ENCODE measurements at regions not wholly inside any gene's neighbourhood (a gene's known extent, or its start where the extent isn't known, plus 50 kb on each side); places are given as distances from the start of the nearest gene placed in this dataset.
A peak's percentile ranks its signal among the peaks of the same experiment; 100 is the strongest.
"Not testable (repeated sequence)": the region's sequence is repeated elsewhere in the genome, so short reads cannot be mapped to it uniquely, and the experiment has no call there.

GRCh38 chr16:29124162-29124561 lies 139.3 kb downstream of the LAT start:
- not testable (repeated sequence) for DNase-seq

GRCh38 chr16:29120680-29121079 lies 135.8 kb downstream of the LAT start:
- DNase-seq = not testable (repeated sequence)

- DNase-seq = peak; percentile 30 to 47
These were observed 133.6 kb downstream of the LAT start for GRCh38 chr16:29118301-29118957.

- no peak for DNase-seq
These were observed 132.8 kb downstream of the LAT start for GRCh38 chr16:29117631-29118030.

- no peak for DNase-seq
These were observed 132.1 kb downstream of the LAT start for GRCh38 chr16:29116980-29117379.

GRCh38 chr16:29116207-29116606 lies 131.4 kb downstream of the LAT start:
- not testable (repeated sequence) for DNase-seq

- peak; percentile 61 to 82 for DNase-seq
These were observed 130.9 kb downstream of the LAT start for GRCh38 chr16:29115802-29116141.

GRCh38 chr16:29114989-29115801 lies 130.3 kb downstream of the LAT start:
- DNase-seq = peak; percentile 63 to 67

- no peak for DNase-seq
These were observed 129.7 kb downstream of the LAT start for GRCh38 chr16:29114574-29114973.

- DNase-seq = not testable (repeated sequence)
These were observed 128.6 kb downstream of the LAT start for GRCh38 chr16:29113446-29113845.

GRCh38 chr16:29112755-29113347 lies 128.0 kb downstream of the LAT start:
- DNase-seq = no peak

- not testable (repeated sequence) for DNase-seq
These were observed 127.2 kb downstream of the LAT start for GRCh38 chr16:29111901-29112680.

GRCh38 chr16:29111421-29111820 lies 126.6 kb downstream of the LAT start:
- DNase-seq = no peak

- peak; percentile 71 to 76 for DNase-seq
These were observed 123.8 kb downstream of the LAT start for GRCh38 chr16:29108625-29109169.

GRCh38 chr16:29107299-29107698 lies 122.4 kb downstream of the LAT start:
- no peak for DNase-seq

GRCh38 chr16:29106259-29106908 lies 121.5 kb downstream of the LAT start:
- not testable (repeated sequence) for DNase-seq

- peak; percentile 48 to 49 for DNase-seq
These were observed 119.7 kb downstream of the LAT start for GRCh38 chr16:29104600-29104999.

- DNase-seq = not testable (repeated sequence)
These were observed 113.1 kb downstream of the LAT start for GRCh38 chr16:29097965-29098364.

GRCh38 chr16:29094729-29095624 lies 110.1 kb downstream of the LAT start:
- DNase-seq = not testable (repeated sequence)

GRCh38 chr16:29094325-29094724 lies 109.5 kb downstream of the LAT start:
- not testable (repeated sequence) for DNase-seq

GRCh38 chr16:29089679-29090078 lies 104.8 kb downstream of the LAT start:
- DNase-seq = not testable (repeated sequence)
